ENCODE measurements at regions not wholly inside any gene's neighbourhood (a gene's known extent, or its start where the extent isn't known, plus 50 kb on each side); places are given as distances from the start of the nearest gene placed in this dataset.

DNA sequence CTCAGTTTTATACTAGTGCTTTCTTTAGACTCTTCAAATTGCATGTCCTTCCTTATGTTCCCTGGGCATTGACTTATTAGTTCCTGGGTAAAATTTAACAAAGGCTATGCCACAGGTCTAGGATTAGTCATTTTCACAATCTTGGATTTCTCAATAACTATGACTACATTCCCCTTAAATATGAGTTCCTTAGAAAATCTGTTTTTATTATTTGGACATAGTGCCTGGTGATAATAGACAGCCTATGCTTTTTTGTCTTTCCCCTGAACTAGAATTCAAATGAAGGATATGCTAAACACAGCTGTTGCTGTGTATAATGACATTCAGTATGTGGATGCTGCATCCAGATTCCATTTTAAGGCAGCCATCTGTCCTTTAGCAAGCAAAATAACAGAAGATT, 1252.8 kb upstream of the GJE1 start:
- no peak for TF ChIP-seq EZH2 (IDR thresholded peaks at IDR 0.05; ENCODE audit: borderline replicate concordance, low read depth, low read length, poor library complexity, severe bottlenecking)
- TF ChIP-seq, protein P1, sequence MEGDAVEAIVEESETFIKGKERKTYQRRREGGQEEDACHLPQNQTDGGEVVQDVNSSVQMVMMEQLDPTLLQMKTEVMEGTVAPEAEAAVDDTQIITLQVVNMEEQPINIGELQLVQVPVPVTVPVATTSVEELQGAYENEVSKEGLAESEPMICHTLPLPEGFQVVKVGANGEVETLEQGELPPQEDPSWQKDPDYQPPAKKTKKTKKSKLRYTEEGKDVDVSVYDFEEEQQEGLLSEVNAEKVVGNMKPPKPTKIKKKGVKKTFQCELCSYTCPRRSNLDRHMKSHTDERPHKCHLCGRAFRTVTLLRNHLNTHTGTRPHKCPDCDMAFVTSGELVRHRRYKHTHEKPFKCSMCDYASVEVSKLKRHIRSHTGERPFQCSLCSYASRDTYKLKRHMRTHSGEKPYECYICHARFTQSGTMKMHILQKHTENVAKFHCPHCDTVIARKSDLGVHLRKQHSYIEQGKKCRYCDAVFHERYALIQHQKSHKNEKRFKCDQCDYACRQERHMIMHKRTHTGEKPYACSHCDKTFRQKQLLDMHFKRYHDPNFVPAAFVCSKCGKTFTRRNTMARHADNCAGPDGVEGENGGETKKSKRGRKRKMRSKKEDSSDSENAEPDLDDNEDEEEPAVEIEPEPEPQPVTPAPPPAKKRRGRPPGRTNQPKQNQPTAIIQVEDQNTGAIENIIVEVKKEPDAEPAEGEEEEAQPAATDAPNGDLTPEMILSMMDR (conservative IDR thresholded peaks at IDR 0.05; ENCODE audit: low read depth, low read length) = no peak
- no peak overlapping the region for H3K4me3 ChIP-seq (ENCODE audit: low read depth, low read length, poor library complexity, severe bottlenecking)
- no peaks in the 10 kb centered on the region for H3K27me3 ChIP-seq (replicated peaks; ENCODE audit: insufficient read depth, low read depth, low read length, poor library complexity)
- intact Hi-C loops (cut with micrococcal nuclease; ENCODE audit: unreplicated experiment) = loop anchor here (2.0 kb wide), 1 partner anchor 13 kb away; no protein-coding TSS in a partner anchor
- POLR2A ChIA-PET (ENCODE audit: low non-redundant PET) = no interaction called here
- no peaks in the 10 kb centered on the region for H3K36me3 ChIP-seq (ENCODE audit: insufficient read depth, low read length, poor library complexity, severe bottlenecking)
- DNase-seq (ENCODE audit: low spot score) = no peak
- no peak overlapping the region for H3K27ac ChIP-seq (ENCODE audit: low read depth, low read length, poor library complexity, severe bottlenecking)
- CTCF ChIA-PET = no interaction called here
- H3K4me1 ChIP-seq (ENCODE audit: insufficient read depth, low read length, poor library complexity, severe bottlenecking) = no peaks in the 10 kb centered on the region
- H3K9me3 ChIP-seq (ENCODE audit: low read depth, low read length, poor library complexity, severe bottlenecking) = peaks cover 3% of the 10 kb centered on the region
- BruUV-seq (replicated peaks) = no TSS peak

DNA sequence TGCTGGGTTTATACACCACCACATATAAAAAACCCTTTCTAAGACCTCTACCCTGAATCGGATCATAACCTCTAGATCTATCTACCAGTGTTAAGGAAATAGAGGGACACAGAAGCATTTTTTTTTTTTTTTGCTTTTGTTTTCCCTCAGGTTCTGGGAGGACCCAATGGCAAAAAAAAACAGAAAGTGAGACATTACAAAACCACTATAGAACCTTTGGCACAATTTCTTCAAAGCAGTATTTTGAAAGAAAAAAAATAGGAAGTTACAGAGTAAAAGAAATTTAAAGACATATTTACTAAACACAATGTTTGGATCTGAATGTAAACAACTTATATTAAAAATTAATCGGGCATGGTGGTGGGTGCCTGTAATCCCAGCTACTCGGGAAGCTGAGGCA, 1258.7 kb upstream of the GJE1 start:
- Histone ChIP-seq H3K4me1 (ENCODE audit: insufficient read depth, low read length, poor library complexity, severe bottlenecking) (no peaks in the 10 kb centered on the region), H3K27me3 (replicated peaks; ENCODE audit: insufficient read depth, low read depth, low read length, poor library complexity) (no peaks in the 10 kb centered on the region), H3K9me3 (ENCODE audit: low read depth, low read length, poor library complexity, severe bottlenecking) (peaks cover 3% of the 10 kb centered on the region), H3K4me3 (ENCODE audit: low read depth, low read length, poor library complexity, severe bottlenecking) (no peak overlapping the region), H3K27ac (ENCODE audit: low read depth, low read length, poor library complexity, severe bottlenecking) (no peak overlapping the region), H3K36me3 (ENCODE audit: insufficient read depth, low read length, poor library complexity, severe bottlenecking) (no peaks in the 10 kb centered on the region)
- BruUV-seq (replicated peaks) = no TSS peak
- no peak for DNase-seq (ENCODE audit: low spot score)
- ChIA-PET POLR2A (ENCODE audit: low non-redundant PET) (no interaction called here), CTCF (no interaction called here)
- TF ChIP-seq, protein P1 (conservative IDR thresholded peaks at IDR 0.05; ENCODE audit: low read depth, low read length) = no peak
- TF ChIP-seq EZH2 (IDR thresholded peaks at IDR 0.05; ENCODE audit: borderline replicate concordance, low read depth, low read length, poor library complexity, severe bottlenecking) = no peak
- intact Hi-C loops (cut with micrococcal nuclease; ENCODE audit: unreplicated experiment) = no loop called here

DNA sequence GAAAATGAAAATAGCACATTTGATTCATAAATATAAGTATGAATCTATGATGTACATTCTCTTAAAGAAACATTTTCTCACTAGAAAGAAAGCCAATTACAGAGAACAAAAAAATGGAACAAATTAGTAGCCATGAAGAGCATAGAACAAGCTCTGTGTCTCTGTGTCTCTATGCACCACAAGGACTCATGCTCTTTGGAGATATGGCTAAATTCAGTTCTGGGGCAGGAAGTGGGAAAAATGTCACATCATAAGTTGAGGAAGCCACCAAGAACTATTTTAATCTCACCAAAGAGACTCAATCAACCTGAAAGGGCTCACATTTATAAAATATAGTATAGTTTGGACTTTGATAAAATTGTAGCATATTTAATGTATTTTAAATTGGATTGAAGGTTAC, 1259.8 kb upstream of the GJE1 start:
- Histone ChIP-seq H3K4me3 (ENCODE audit: low read depth, low read length, poor library complexity, severe bottlenecking) (no peak overlapping the region), H3K27me3 (replicated peaks; ENCODE audit: insufficient read depth, low read depth, low read length, poor library complexity) (no peaks in the 10 kb centered on the region), H3K4me1 (ENCODE audit: insufficient read depth, low read length, poor library complexity, severe bottlenecking) (no peaks in the 10 kb centered on the region), H3K9me3 (ENCODE audit: low read depth, low read length, poor library complexity, severe bottlenecking) (peaks cover 3% of the 10 kb centered on the region), H3K27ac (ENCODE audit: low read depth, low read length, poor library complexity, severe bottlenecking) (no peak overlapping the region), H3K36me3 (ENCODE audit: insufficient read depth, low read length, poor library complexity, severe bottlenecking) (no peaks in the 10 kb centered on the region)
- TF ChIP-seq EZH2 (IDR thresholded peaks at IDR 0.05; ENCODE audit: borderline replicate concordance, low read depth, low read length, poor library complexity, severe bottlenecking) = no peak
- TF ChIP-seq, protein P1 (conservative IDR thresholded peaks at IDR 0.05; ENCODE audit: low read depth, low read length) = no peak
- CTCF ChIA-PET = no interaction called here
- no peak for DNase-seq (ENCODE audit: low spot score)
- BruUV-seq (replicated peaks) = no TSS peak
- POLR2A ChIA-PET (ENCODE audit: low non-redundant PET) = no interaction called here
- intact Hi-C loops (cut with micrococcal nuclease; ENCODE audit: unreplicated experiment) = no loop called here

Data from A673 (cell line).